Colonic mucosa (tissue), 4 donors: ENCODE measurements at regions not wholly inside any gene's neighbourhood (a gene's known extent, or its start where the extent isn't known, plus 50 kb on each side); places are given as distances from the start of the nearest gene placed in this dataset.

Source experiments
- DNase-seq: peaks from one replicate; pipeline ENCODE4 v3.0.0-alpha.2; 2020
- H3K27ac ChIP-seq: fragments of 200-600 bp; one replicate; pipeline ENCODE4 v1.8.0; 2021
- H3K27me3 ChIP-seq: fragments of 200-600 bp; one replicate; pipeline ENCODE4 v1.8.0; 2021
- H3K36me3 ChIP-seq: fragments of 200-600 bp; one replicate; pipeline ENCODE4 v1.8.0; 2021
- H3K4me1 ChIP-seq: fragments of 200-600 bp; one replicate; pipeline ENCODE4 v1.8.0; 2021; ENCODE audit warnings: mild to moderate bottlenecking
- H3K4me3 ChIP-seq: fragments of 200-600 bp; one replicate; pipeline ENCODE4 v1.8.0; 2021
- H3K9ac ChIP-seq, 2 donors: one replicate each; pipeline ENCODE4 v1.7.0; 2013; ENCODE audit warnings: control low read depth in 2 of 2, low read depth in 2 of 2, low read length in 2 of 2
- H3K9me3 ChIP-seq: fragments of 200-600 bp; one replicate; pipeline ENCODE4 v1.8.0; 2021
- intact Hi-C: fragments of 100-400 bp; cut with DNase I; formaldehyde crosslinking; loops from one replicate; pipeline ENCODE4 v1.14.1; 2022
- TF ChIP-seq, protein P1 (sequence below): fragments of 200-600 bp; IDR thresholded peaks from one replicate; pipeline ENCODE4 v1.8.0; 2022; ENCODE audit warnings: antibody characterized with exemption, mild to moderate bottlenecking
- donor health status: healthy.
- donor health status: DM: no; HTN: no; CAD: no.
- donor health status: DM: no; HTN: no; CAD: no.

DNA sequence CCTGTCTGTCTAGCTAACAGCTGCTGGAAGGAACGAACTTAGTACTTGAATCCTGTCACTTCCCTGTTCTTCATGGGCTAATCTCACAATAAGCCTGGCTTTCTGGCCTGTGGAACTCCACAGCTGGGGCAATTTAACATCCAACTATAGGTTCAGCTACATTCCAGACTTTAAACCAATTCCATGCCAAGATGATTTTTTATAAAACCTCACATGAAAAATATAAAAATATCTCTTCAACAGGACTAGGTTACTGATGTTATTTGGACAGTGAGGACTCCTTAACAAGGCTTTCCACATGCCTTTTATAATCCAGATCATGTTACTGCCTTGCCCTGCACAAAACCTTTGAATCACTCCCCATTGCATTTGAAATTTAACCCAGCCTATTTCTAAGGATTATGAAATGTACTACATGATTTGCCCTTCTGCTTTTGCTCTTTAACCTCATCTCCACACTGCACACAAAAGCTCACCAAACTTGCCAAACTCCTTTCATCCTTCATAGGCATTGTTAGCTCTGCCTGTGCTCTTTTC lies 863.2 kb upstream of the CHAC2 start:
- intact Hi-C loops: no loop called here
- TF ChIP-seq, protein P1, sequence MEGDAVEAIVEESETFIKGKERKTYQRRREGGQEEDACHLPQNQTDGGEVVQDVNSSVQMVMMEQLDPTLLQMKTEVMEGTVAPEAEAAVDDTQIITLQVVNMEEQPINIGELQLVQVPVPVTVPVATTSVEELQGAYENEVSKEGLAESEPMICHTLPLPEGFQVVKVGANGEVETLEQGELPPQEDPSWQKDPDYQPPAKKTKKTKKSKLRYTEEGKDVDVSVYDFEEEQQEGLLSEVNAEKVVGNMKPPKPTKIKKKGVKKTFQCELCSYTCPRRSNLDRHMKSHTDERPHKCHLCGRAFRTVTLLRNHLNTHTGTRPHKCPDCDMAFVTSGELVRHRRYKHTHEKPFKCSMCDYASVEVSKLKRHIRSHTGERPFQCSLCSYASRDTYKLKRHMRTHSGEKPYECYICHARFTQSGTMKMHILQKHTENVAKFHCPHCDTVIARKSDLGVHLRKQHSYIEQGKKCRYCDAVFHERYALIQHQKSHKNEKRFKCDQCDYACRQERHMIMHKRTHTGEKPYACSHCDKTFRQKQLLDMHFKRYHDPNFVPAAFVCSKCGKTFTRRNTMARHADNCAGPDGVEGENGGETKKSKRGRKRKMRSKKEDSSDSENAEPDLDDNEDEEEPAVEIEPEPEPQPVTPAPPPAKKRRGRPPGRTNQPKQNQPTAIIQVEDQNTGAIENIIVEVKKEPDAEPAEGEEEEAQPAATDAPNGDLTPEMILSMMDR: no peak
- Histone ChIP-seq H3K4me1 (no peaks in the 10 kb centered on the region), H3K27me3 (no peaks in the 10 kb centered on the region), H3K36me3 (no peaks in the 10 kb centered on the region), H3K4me3 (no peak overlapping the region), H3K27ac (no peak overlapping the region), H3K9me3 (no peaks in the 10 kb centered on the region), H3K9ac (no peak overlapping the region)
- DNase-seq: no peak

DNA sequence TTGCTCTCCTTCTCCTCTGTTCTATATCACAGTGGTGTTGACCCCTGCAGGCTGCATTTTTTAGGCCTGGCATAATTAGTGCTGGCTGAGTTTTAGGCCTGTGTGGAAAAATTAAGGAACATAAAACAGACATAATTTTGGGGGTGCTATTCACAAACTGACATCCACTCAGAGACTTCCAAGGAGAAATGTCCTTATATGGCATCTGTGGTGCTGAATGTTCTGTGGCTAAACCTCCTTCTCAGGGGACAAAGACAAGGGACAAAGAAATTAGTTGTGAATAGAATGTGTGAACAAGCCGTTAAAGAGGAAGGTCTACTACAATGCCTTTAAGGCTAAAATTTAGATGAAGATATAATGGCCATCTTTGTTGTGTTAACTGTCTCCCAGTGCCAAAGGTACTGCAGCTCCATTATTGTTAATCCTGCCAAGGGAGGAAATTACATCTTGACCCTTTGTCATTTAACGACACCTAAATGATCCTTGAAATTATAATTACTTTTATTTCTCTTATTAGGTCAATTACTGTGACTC lies 870.0 kb upstream of the CHAC2 start:
- no peaks in the 10 kb centered on the region for H3K9me3 ChIP-seq
- no peak for DNase-seq
- H3K27ac ChIP-seq: no peak overlapping the region
- H3K27me3 ChIP-seq: no peaks in the 10 kb centered on the region
- TF ChIP-seq, protein P1: no peak
- H3K4me1 ChIP-seq: no peaks in the 10 kb centered on the region
- intact Hi-C loops: no loop called here
- H3K4me3 ChIP-seq: no peak overlapping the region
- H3K9ac ChIP-seq: no peak overlapping the region
- H3K36me3 ChIP-seq: no peaks in the 10 kb centered on the region

DNA sequence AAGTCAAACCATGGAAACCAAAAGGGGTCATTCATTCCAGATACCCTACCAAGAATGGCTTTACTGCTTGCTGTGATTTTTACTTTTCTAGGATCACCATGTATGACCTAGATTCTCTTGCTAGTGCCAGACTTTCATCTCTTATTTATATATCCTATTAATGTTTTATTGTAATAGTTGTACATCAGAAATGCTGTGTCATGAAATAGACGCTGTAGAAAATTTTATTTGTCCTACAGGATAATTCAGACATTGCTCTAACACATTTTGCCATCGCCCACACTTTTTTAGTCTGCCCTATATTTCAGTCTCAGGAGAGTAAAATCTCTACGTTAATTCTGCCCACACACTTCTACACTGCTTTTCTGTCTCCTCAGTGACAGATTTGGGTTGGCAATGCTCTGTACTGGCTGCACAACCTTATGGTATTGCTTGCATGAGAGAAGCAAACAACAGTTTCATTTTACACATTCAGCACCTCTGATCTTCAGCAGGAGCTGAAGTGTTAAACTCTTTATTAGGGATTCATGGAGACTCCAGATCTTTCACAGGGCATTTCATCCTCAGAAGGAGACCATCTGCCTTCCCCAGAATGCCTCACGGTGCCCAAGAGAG lies 871.8 kb upstream of the CHAC2 start:
- H3K27me3 ChIP-seq: no peaks in the 10 kb centered on the region
- no peaks in the 10 kb centered on the region for H3K36me3 ChIP-seq
- no peak overlapping the region for H3K27ac ChIP-seq
- H3K9me3 ChIP-seq: no peaks in the 10 kb centered on the region
- intact Hi-C loops: no loop called here
- no peak overlapping the region for H3K4me3 ChIP-seq
- DNase-seq: no peak
- H3K9ac ChIP-seq: no peak overlapping the region
- H3K4me1 ChIP-seq: no peaks in the 10 kb centered on the region
- TF ChIP-seq, protein P1: no peak

DNA sequence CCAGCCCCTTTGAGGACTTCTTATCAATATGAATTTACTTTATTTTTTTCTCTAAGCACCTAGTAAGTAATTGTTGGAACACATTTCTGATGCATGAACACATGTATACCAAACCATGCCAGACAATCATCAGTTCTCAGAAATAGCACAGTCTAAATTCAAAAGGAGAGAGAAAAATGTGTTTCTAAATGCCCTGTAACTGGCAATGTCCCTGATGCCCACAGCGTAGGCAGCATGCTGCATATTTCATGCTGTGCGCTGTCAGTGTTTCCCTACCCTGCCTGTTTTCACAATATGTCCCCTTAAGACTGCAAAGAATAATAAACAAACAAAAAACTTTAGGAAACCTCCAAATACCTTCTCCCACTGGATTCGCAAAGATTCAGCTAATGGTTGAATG lies 881.0 kb upstream of the CHAC2 start:
- no peaks in the 10 kb centered on the region for H3K9me3 ChIP-seq
- no peak overlapping the region for H3K4me3 ChIP-seq
- no peak overlapping the region for H3K27ac ChIP-seq
- TF ChIP-seq, protein P1: no peak
- no peaks in the 10 kb centered on the region for H3K27me3 ChIP-seq
- H3K4me1 ChIP-seq: no peaks in the 10 kb centered on the region
- no peak overlapping the region for H3K9ac ChIP-seq
- intact Hi-C loops: loop anchor here (2.0 kb wide), 1 partner anchor 34 kb away; no protein-coding TSS in a partner anchor
- no peak for DNase-seq
- no peaks in the 10 kb centered on the region for H3K36me3 ChIP-seq

DNA sequence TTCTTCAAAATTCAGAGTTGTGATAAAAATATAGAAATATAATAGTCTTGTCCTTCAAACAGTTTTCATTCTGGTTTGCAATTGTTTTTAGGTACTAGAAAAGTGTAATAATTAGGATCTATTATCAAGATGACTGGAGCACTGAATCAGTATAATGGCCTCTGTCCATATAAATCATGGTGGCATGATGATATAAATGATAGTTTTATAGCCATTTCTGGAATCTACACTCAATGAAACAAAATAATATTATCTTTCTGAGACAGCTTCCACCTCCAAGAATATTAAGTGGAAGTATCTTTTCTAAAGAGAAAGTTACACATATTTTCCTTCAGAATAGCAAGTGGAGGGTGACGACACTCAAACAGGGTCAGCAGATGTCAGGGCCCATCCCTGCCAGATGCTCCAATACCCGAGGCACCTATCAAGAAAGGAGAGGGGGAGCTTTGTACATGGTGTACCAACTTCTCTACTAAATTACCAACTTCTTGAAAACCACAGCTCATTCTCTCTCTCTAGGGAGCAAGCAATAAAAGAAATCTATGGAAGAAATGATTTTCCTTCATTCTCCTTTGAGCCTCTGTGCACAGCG lies 882.7 kb upstream of the CHAC2 start:
- H3K27ac ChIP-seq: no peak overlapping the region
- TF ChIP-seq, protein P1: no peak
- no peak overlapping the region for H3K9ac ChIP-seq
- H3K4me3 ChIP-seq: no peak overlapping the region
- H3K36me3 ChIP-seq: no peaks in the 10 kb centered on the region
- no peaks in the 10 kb centered on the region for H3K4me1 ChIP-seq
- no peak for DNase-seq
- no peaks in the 10 kb centered on the region for H3K9me3 ChIP-seq
- no peaks in the 10 kb centered on the region for H3K27me3 ChIP-seq
- intact Hi-C loops: no loop called here
